HEK293 (cell line): ENCODE measurements at regions not wholly inside any gene's neighbourhood (a gene's known extent, or its start where the extent isn't known, plus 50 kb on each side); places are given as distances from the start of the nearest gene placed in this dataset.

Experiments
- CTCF ChIA-PET: fragments of 350-600 bp; formaldehyde crosslinking; extraction: SDS; loops from one replicate; lab custom pipeline; 2021; ENCODE audit warnings: antibody characterized with exemption; lab: Yijun Ruan, JAX
- POLR2A ChIA-PET: fragments of 300-600 bp; formaldehyde crosslinking; extraction: SDS; loops from one replicate; lab custom pipeline; 2020; ENCODE audit warnings: antibody characterized with exemption, inconsistent platforms; lab: Yijun Ruan, JAX
- H3K27ac ChIP-seq: fragments of 200-500 bp; sonication (Bioruptor generic); 2 replicates; pipeline ENCODE4 v1.5.1; 2014; ENCODE audit warnings: low read depth, low read length, control low read depth, inconsistent platforms; ENCODE audit errors: extremely low read depth
- H3K36me3 ChIP-seq, 2 experiments: fragments of 200-500 bp in 1 of 2; sonication (Bioruptor generic) in 1 of 2; 1 replicate in 1 of 2; 2 replicates in 1 of 2; pipeline ENCODE4 v1.5.1; 2014 to 2017; ENCODE audit warnings: inconsistent platforms in 2 of 2, low read length in 2 of 2; ENCODE audit not compliant: control insufficient read depth in 2 of 2, insufficient read depth in 1 of 2
- H3K4me1 ChIP-seq: fragments of 200-500 bp; sonication (Bioruptor generic); 2 replicates; pipeline ENCODE4 v1.5.1; 2014; ENCODE audit warnings: mild to moderate bottlenecking, low read length, inconsistent platforms; ENCODE audit not compliant: control insufficient read depth, insufficient read depth
- H3K4me3 ChIP-seq: 2 replicates; pipeline ENCODE4 v1.5.1; 2011; ENCODE audit warnings: low read depth, mild to moderate bottlenecking, control low read depth, low read length, moderate library complexity
- H3K9me3 ChIP-seq: fragments of 200-500 bp; sonication (Bioruptor generic); 2 replicates; pipeline ENCODE4 v1.5.1; 2014; ENCODE audit warnings: low read depth, low read length, inconsistent platforms; ENCODE audit not compliant: control insufficient read depth, insufficient read depth
- SCRT1 ChIP-seq: fragments of 450-650 bp; formaldehyde crosslinking; IDR thresholded peaks from 2 replicates; pipeline ENCODE4 v1.5.1; 2016; ENCODE audit warnings: missing biosample characterization, missing genetic modification characterization, borderline replicate concordance
- SP3 ChIP-seq: fragments of 450-650 bp; formaldehyde crosslinking; IDR thresholded peaks from 2 replicates; pipeline ENCODE4 v1.5.1; 2016; ENCODE audit warnings: missing biosample characterization, missing genetic modification characterization
- ZNF114 ChIP-seq: fragments of 450-650 bp; formaldehyde crosslinking; IDR thresholded peaks from 2 replicates; pipeline ENCODE4 v1.5.0; 2017; ENCODE audit warnings: missing biosample characterization, missing genetic modification characterization
- ZNF133 ChIP-seq: fragments of 450-650 bp; formaldehyde crosslinking; IDR thresholded peaks from 2 replicates; pipeline ENCODE4 v1.5.1; 2016; ENCODE audit warnings: missing biosample characterization, missing genetic modification characterization
- ZNF19 ChIP-seq: fragments of 450-650 bp; formaldehyde crosslinking; IDR thresholded peaks from 2 replicates; pipeline ENCODE4; 2016; ENCODE audit warnings: missing biosample characterization, missing genetic modification characterization, low read depth
- ZNF202 ChIP-seq: fragments of 450-650 bp; formaldehyde crosslinking; IDR thresholded peaks from 2 replicates; pipeline ENCODE4 v1.5.1; 2016; ENCODE audit warnings: missing biosample characterization, missing genetic modification characterization, borderline replicate concordance
- ZNF223 ChIP-seq: fragments of 450-650 bp; formaldehyde crosslinking; IDR thresholded peaks from 2 replicates; pipeline ENCODE4 v1.5.1; 2016; ENCODE audit warnings: missing biosample characterization, missing genetic modification characterization
- ZNF292 ChIP-seq: fragments of 450-650 bp; formaldehyde crosslinking; IDR thresholded peaks from 2 replicates; pipeline ENCODE4 v1.5.1; 2016; ENCODE audit warnings: low read depth, missing biosample characterization, missing genetic modification characterization, borderline replicate concordance
- ZNF48 ChIP-seq: fragments of 450-650 bp; formaldehyde crosslinking; IDR thresholded peaks from 2 replicates; pipeline ENCODE4 v1.5.1; 2016; ENCODE audit warnings: missing biosample characterization, missing genetic modification characterization
- ZNF529 ChIP-seq: fragments of 450-650 bp; formaldehyde crosslinking; IDR thresholded peaks from 2 replicates; pipeline ENCODE4 v1.5.1; 2017; ENCODE audit warnings: missing genetic modification characterization, missing biosample characterization; ENCODE audit not compliant: insufficient replicate concordance
- ZNF660 ChIP-seq: fragments of 450-650 bp; IDR thresholded peaks from 2 replicates; pipeline ENCODE4 v1.5.1; 2018; ENCODE audit warnings: missing biosample characterization, mild to moderate bottlenecking, missing genetic modification characterization
- ZNF768 ChIP-seq: fragments of 450-650 bp; formaldehyde crosslinking; IDR thresholded peaks from 2 replicates; pipeline ENCODE4 v1.5.1; 2018; ENCODE audit warnings: missing biosample characterization, mild to moderate bottlenecking, missing genetic modification characterization
- TF ChIP-seq, protein P1 (sequence below): fragments of 450-650 bp; formaldehyde crosslinking; IDR thresholded peaks from 2 replicates; pipeline ENCODE4 v1.5.1; 2017; ENCODE audit warnings: missing biosample characterization, missing genetic modification characterization
- TF ChIP-seq, protein P2 (sequence below): fragments of 450-650 bp; formaldehyde crosslinking; IDR thresholded peaks from 2 replicates; pipeline ENCODE4 v1.5.1; 2016; ENCODE audit warnings: missing biosample characterization, missing genetic modification characterization
- TF ChIP-seq, protein P3 (sequence below): fragments of 450-650 bp; formaldehyde crosslinking; IDR thresholded peaks from 2 replicates; pipeline ENCODE4 v1.5.0; 2017; ENCODE audit warnings: missing biosample characterization, missing genetic modification characterization, borderline replicate concordance
- TF ChIP-seq, protein P4 (sequence below): fragments of 450-650 bp; formaldehyde crosslinking; IDR thresholded peaks from 2 replicates; pipeline ENCODE4 v1.5.1; 2017; ENCODE audit warnings: missing biosample characterization, missing genetic modification characterization
- TF ChIP-seq, protein P5 (sequence below): fragments of 450-650 bp; formaldehyde crosslinking; IDR thresholded peaks from 2 replicates; pipeline ENCODE4 v1.5.1; 2016; ENCODE audit warnings: missing biosample characterization, missing genetic modification characterization
- TF ChIP-seq, protein P6 (sequence below): fragments of 450-650 bp; IDR thresholded peaks from 2 replicates; pipeline ENCODE4 v1.5.1; 2018; ENCODE audit warnings: missing biosample characterization, mild to moderate bottlenecking, missing genetic modification characterization
- TF ChIP-seq, protein P7 (sequence below): fragments of 450-650 bp; formaldehyde crosslinking; IDR thresholded peaks from 2 replicates; pipeline ENCODE4 v1.5.1; 2016; ENCODE audit warnings: missing biosample characterization, missing genetic modification characterization, low read depth

DNA sequence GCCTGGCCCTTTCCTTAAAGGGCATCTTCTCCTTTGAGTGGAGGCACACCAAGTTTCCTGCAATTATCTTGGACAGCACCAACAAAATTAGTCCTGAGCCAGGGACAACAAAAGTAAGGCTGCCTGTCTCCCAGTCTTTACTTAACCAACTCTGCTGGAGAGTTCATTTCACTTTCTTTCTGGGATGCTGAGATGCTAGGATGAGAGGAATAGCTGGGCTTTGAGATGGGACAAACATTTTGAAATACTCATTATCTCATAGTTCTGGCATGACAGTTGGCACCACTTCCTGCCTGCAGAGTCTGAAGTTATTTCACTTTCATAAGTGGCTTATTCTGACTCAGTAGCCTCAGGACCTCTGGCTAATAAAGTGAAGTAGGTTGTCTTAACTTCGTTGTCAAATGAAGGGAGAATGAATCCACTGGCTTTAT lies 157.0 kb downstream of the C9orf152 start (continued):
- TF ChIP-seq, protein P1, sequence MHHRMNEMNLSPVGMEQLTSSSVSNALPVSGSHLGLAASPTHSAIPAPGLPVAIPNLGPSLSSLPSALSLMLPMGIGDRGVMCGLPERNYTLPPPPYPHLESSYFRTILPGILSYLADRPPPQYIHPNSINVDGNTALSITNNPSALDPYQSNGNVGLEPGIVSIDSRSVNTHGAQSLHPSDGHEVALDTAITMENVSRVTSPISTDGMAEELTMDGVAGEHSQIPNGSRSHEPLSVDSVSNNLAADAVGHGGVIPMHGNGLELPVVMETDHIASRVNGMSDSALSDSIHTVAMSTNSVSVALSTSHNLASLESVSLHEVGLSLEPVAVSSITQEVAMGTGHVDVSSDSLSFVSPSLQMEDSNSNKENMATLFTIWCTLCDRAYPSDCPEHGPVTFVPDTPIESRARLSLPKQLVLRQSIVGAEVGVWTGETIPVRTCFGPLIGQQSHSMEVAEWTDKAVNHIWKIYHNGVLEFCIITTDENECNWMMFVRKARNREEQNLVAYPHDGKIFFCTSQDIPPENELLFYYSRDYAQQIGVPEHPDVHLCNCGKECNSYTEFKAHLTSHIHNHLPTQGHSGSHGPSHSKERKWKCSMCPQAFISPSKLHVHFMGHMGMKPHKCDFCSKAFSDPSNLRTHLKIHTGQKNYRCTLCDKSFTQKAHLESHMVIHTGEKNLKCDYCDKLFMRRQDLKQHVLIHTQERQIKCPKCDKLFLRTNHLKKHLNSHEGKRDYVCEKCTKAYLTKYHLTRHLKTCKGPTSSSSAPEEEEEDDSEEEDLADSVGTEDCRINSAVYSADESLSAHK (tag by site-specific recombination) = no peak
- no peak for TF ChIP-seq ZNF768 (tag by site-specific recombination)
- TF ChIP-seq SCRT1 (tag by site-specific recombination) = no peak
- no peak for TF ChIP-seq ZNF133 (tag by site-specific recombination)
- TF ChIP-seq, all 188 proteins: peak for 5

DNA sequence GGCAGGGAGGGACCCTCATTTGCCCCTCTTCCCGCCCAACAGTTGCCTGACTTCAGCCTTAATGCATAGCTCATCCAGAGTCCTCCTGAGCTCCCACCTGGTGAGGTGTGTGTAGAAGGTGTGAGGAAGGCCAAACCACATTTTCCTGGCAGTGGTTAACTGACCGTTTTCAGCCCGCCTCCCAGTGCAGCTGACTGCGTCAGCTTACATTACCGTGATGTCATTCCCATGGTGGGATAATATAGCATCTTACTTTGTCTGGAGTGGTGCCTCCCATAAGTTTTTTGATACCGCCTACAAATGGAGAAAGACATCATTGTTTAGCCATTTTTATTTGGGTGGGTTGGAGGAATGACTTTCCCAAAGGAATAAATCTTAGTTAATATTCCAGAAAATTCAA lies 151.9 kb downstream of the C9orf152 start:
- CTCF ChIA-PET = interaction anchor here (0.6 to 6.8 kb wide), 3 partner anchors 127 to 365 kb away, joined by 3 to 60 read pairs (median 3); no protein-coding TSS in a partner anchor
- POLR2A ChIA-PET = no interaction called here
- no peak overlapping the region for H3K27ac ChIP-seq
- H3K36me3 ChIP-seq = no peaks in the 10 kb centered on the region
- H3K4me3 ChIP-seq = no peak overlapping the region
- no peaks in the 10 kb centered on the region; the same call in 1 of the 2 replicates for H3K4me1 ChIP-seq
- H3K9me3 ChIP-seq = no peaks in the 10 kb centered on the region
- TF ChIP-seq, protein P2, sequence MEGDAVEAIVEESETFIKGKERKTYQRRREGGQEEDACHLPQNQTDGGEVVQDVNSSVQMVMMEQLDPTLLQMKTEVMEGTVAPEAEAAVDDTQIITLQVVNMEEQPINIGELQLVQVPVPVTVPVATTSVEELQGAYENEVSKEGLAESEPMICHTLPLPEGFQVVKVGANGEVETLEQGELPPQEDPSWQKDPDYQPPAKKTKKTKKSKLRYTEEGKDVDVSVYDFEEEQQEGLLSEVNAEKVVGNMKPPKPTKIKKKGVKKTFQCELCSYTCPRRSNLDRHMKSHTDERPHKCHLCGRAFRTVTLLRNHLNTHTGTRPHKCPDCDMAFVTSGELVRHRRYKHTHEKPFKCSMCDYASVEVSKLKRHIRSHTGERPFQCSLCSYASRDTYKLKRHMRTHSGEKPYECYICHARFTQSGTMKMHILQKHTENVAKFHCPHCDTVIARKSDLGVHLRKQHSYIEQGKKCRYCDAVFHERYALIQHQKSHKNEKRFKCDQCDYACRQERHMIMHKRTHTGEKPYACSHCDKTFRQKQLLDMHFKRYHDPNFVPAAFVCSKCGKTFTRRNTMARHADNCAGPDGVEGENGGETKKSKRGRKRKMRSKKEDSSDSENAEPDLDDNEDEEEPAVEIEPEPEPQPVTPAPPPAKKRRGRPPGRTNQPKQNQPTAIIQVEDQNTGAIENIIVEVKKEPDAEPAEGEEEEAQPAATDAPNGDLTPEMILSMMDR (tag by site-specific recombination) = no peak
- no peak for TF ChIP-seq SP3
- TF ChIP-seq ZNF223 (tag by site-specific recombination) = no peak
- TF ChIP-seq, protein P3, sequence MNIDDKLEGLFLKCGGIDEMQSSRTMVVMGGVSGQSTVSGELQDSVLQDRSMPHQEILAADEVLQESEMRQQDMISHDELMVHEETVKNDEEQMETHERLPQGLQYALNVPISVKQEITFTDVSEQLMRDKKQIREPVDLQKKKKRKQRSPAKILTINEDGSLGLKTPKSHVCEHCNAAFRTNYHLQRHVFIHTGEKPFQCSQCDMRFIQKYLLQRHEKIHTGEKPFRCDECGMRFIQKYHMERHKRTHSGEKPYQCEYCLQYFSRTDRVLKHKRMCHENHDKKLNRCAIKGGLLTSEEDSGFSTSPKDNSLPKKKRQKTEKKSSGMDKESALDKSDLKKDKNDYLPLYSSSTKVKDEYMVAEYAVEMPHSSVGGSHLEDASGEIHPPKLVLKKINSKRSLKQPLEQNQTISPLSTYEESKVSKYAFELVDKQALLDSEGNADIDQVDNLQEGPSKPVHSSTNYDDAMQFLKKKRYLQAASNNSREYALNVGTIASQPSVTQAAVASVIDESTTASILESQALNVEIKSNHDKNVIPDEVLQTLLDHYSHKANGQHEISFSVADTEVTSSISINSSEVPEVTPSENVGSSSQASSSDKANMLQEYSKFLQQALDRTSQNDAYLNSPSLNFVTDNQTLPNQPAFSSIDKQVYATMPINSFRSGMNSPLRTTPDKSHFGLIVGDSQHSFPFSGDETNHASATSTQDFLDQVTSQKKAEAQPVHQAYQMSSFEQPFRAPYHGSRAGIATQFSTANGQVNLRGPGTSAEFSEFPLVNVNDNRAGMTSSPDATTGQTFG (tag by site-specific recombination) = no peak
- no peak for TF ChIP-seq ZNF114 (tag by site-specific recombination)
- TF ChIP-seq, protein P4, sequence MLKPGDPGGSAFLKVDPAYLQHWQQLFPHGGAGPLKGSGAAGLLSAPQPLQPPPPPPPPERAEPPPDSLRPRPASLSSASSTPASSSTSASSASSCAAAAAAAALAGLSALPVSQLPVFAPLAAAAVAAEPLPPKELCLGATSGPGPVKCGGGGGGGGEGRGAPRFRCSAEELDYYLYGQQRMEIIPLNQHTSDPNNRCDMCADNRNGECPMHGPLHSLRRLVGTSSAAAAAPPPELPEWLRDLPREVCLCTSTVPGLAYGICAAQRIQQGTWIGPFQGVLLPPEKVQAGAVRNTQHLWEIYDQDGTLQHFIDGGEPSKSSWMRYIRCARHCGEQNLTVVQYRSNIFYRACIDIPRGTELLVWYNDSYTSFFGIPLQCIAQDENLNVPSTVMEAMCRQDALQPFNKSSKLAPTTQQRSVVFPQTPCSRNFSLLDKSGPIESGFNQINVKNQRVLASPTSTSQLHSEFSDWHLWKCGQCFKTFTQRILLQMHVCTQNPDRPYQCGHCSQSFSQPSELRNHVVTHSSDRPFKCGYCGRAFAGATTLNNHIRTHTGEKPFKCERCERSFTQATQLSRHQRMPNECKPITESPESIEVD (tag by site-specific recombination) = no peak
- no peak for TF ChIP-seq ZNF48 (tag by site-specific recombination)
- TF ChIP-seq ZNF202 (tag by site-specific recombination) = no peak
- TF ChIP-seq ZNF529 = no peak
- TF ChIP-seq ZNF292 (tag by site-specific recombination) = no peak
- TF ChIP-seq ZNF660 (tag by site-specific recombination) = no peak
- TF ChIP-seq, protein P5, sequence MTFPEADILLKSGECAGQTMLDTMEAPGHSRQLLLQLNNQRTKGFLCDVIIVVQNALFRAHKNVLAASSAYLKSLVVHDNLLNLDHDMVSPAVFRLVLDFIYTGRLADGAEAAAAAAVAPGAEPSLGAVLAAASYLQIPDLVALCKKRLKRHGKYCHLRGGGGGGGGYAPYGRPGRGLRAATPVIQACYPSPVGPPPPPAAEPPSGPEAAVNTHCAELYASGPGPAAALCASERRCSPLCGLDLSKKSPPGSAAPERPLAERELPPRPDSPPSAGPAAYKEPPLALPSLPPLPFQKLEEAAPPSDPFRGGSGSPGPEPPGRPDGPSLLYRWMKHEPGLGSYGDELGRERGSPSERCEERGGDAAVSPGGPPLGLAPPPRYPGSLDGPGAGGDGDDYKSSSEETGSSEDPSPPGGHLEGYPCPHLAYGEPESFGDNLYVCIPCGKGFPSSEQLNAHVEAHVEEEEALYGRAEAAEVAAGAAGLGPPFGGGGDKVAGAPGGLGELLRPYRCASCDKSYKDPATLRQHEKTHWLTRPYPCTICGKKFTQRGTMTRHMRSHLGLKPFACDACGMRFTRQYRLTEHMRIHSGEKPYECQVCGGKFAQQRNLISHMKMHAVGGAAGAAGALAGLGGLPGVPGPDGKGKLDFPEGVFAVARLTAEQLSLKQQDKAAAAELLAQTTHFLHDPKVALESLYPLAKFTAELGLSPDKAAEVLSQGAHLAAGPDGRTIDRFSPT (tag by site-specific recombination) = no peak
- TF ChIP-seq ZNF19 (tag by site-specific recombination) = no peak
- TF ChIP-seq, protein P6, sequence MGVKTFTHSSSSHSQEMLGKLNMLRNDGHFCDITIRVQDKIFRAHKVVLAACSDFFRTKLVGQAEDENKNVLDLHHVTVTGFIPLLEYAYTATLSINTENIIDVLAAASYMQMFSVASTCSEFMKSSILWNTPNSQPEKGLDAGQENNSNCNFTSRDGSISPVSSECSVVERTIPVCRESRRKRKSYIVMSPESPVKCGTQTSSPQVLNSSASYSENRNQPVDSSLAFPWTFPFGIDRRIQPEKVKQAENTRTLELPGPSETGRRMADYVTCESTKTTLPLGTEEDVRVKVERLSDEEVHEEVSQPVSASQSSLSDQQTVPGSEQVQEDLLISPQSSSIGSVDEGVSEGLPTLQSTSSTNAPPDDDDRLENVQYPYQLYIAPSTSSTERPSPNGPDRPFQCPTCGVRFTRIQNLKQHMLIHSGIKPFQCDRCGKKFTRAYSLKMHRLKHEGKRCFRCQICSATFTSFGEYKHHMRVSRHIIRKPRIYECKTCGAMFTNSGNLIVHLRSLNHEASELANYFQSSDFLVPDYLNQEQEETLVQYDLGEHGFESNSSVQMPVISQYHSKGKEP (tag by site-specific recombination) = no peak
- TF ChIP-seq, protein P7, sequence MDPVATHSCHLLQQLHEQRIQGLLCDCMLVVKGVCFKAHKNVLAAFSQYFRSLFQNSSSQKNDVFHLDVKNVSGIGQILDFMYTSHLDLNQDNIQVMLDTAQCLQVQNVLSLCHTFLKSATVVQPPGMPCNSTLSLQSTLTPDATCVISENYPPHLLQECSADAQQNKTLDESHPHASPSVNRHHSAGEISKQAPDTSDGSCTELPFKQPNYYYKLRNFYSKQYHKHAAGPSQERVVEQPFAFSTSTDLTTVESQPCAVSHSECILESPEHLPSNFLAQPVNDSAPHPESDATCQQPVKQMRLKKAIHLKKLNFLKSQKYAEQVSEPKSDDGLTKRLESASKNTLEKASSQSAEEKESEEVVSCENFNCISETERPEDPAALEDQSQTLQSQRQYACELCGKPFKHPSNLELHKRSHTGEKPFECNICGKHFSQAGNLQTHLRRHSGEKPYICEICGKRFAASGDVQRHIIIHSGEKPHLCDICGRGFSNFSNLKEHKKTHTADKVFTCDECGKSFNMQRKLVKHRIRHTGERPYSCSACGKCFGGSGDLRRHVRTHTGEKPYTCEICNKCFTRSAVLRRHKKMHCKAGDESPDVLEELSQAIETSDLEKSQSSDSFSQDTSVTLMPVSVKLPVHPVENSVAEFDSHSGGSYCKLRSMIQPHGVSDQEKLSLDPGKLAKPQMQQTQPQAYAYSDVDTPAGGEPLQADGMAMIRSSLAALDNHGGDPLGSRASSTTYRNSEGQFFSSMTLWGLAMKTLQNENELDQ (tag by site-specific recombination) = no peak
